Mucosa of gallbladder (tissue), 1 donor: ENCODE measurements at regions not wholly inside any gene's neighbourhood (a gene's known extent, or its start where the extent isn't known, plus 50 kb on each side); places are given as distances from the start of the nearest gene placed in this dataset.

Source experiments
- DNase-seq: peaks from one replicate; pipeline ENCODE4 v3.0.0-alpha.2; 2020; ENCODE audit warnings: low spot score
- donor health status: DM: no; HTN: no; CAD: no.

DNA sequence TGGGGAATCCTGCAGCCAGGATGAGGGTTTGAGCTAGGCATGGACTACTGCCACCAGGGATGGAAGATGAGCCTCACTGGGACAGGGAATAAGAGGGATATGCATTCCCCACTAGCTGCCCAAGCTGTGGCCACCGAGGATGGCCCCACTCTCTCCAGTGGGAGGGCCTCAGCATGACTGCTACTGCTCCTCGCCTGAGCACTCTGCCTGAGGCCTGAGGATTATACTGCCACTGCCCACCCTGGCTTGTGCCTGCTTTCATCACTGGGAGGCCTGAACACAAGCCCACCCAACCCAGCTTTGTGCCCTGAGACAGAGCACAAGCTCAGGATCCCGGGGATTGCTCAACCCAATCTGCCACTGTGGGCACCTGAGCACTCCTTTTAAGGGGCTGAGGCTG is 425.6 kb downstream of the RASEF start:
- no peak for DNase-seq

DNA sequence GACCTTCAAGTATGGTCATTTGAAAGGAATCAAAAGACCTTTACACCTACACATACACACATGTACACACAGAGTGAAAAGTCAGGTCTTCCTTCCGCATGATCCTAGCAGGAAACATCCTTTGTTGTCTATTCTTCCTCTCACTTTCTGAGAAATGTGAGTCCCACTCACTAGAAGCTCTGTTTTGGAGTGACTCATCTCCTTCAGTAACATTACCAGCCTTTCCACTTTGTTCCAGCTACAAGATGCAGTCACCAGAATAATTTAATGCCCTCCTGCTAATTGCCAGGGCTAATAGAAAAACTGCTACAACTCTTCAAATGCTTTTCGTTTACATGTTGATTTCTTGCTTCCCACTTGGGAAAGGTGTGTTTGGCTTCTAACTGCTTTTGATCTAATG is 417.3 kb downstream of the RASEF start:
- DNase-seq = no peak

DNA sequence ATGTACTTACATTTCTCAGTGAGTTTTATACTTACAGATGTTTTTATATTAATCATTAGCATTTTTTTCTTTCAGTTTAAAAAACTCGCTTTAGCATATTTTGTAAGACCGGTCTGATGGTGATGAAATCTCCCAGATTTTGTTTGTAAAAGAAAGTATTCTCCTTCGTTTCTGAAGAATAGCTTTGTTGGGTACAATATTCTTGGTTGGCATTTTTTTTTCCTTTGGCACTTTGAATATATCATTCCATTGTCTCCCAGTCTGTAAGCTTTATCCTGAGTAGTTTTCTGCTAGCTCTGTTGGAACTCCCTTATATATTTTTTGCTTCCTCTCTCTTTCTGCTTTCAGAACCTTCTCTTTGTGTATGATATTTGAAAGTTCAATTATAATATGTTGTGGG is 412.6 kb downstream of the RASEF start:
- DNase-seq = no peak

DNA sequence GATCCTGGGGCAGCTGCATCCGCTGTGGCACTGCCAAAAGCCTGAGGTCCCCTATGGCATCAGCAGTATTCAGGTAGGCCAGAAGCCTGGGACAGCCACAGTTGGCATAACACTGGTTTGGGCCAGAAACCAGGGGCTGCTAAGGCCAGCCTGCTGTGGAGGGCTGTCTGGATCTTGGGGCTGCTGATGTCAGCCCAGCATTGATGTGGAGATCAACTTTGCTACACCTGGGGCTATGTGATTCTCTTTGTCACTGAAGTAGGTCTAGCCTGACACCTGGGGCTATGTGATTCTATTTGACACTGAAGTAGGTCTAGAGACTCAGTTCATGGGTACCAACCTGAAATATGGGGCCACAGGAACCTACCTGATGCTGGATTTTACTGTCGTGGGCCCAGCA is 411.5 kb downstream of the RASEF start:
- no peak for DNase-seq

DNA sequence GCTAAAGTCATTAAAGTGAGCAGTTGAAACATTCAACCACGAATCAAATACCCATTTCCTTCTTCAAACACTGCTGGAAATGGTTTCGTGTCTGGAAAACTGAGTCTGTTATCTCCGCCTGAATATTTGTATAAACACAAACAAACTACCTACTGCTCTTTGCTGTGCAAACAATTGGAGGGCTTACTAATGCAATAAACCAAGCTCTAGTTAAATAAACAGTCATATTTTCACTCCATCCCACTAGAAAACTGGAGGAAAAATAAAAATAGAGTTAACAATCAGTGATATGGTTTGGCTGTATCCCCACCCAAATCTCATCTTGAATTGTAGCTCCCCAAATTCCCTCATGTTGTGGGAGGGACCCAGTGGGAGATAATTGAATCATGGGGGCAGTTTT is 397.6 kb downstream of the RASEF start:
- no peak for DNase-seq

DNA sequence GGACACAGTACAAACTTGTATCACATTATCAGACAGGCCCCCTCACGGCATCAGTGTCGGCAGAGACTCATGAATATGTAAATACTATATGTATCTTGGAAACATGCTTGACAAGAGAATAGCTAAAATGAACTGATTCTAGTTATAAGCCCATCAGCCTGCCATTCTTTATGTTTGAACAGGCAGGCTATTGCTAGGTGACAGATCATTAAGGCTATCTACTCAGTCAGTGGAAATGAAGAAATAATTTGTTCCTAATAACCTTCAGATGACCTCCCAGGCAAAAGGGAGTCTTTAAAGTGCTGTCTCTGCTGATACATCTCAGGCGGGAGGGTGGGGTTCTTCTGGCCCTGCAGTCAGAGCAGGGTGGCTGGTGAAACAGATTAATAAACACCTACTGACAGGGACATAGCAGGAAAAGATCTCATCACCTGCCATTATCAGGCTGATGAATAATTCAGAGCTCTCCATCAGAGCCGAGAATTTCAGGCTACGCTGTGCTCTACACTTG is 394.2 kb downstream of the RASEF start:
- no peak for DNase-seq

DNA sequence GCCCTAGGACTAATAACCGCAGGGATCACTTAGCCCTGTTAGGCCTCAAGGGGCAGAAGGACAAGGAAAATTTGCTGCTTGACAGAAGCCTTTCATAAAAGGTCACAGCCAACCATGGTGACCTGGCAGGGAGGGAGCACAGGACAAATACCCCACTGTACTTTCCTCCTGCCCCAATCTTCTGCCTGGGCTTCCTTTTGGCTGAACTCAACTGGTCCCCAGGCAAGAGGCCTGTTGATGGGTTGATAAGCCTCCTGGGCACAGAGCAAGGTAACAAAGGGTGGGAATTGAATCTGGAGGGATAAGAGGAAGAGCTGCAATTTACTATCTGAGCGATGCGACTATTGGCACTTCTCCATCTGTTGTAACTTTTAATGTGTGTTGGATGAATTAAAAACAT is 392.9 kb downstream of the RASEF start:
- no peak for DNase-seq

DNA sequence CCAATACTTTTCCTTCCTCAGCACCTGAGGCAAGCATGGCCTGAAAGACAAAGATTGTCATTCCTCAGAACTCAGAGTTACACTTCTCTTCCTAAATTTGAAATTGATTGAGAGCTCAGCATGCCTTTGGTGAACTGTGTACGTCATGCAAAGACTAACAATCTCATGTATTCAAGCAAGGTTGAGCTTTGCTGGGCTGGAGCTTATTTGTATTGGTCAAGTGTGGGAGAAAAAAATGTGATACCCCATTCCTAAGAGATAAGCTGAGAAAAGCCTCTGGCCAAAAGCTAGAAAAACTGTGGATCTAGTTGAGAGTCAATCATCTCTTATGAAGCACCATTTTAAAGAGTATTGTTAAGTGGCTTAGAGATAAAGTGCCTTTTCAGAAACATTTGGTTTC is 392.2 kb downstream of the RASEF start:
- DNase-seq = no peak

DNA sequence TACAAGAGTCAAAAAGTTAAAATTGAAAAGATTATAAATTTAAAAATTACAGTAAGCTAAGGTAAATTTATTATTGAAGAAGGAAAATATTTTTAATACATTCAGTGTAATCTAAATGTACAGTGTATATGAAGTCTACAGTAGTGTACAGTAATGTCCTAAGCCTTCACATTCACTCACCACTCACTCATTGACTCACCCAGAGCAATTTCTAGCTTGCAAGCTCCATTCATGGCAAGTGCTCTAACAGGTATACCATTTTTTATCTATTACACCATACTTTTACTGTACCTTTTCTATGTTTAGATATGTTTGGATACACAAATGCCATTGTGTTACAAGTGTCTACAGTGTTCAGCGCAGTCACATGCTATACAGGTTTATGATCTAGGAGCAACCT is 389.7 kb downstream of the RASEF start:
- no peak for DNase-seq

DNA sequence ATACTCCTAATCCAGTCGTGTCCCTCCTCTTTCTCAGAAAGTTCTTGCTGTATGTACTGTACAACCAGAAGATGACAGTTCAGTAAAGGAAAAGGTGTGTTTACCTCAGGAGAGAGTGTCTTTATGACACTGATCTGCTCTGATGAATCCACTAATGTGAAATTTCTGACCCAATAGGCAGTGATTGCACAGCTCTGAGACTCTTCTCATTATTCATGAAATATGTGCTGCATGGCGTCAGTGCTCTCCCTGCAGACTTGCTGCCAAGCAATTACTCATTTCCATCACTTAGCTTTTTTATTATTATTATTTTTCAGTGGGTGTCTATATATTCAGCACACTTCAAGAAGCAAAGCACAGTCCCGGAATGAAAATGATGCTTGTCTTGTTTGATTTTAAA is 389.0 kb downstream of the RASEF start:
- no peak for DNase-seq

DNA sequence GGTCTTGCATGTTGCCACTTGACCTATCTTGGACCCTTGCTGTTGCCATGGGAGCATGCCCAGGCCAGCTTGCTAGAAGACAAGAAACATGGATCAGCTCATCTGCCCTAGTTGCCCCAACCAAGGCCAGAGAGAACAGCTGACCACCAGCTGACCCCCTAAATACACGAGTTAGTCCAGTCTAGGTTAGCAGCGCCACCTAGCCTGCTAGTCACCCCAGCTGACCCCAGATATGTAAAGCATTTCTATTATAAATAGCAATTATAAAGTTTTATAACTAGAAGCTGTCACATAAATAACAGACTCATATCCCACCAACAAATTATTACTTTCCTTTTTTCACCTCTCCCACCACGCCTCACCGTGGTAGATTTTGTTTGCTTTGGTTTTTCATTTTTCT is 387.8 kb downstream of the RASEF start:
- DNase-seq = no peak

DNA sequence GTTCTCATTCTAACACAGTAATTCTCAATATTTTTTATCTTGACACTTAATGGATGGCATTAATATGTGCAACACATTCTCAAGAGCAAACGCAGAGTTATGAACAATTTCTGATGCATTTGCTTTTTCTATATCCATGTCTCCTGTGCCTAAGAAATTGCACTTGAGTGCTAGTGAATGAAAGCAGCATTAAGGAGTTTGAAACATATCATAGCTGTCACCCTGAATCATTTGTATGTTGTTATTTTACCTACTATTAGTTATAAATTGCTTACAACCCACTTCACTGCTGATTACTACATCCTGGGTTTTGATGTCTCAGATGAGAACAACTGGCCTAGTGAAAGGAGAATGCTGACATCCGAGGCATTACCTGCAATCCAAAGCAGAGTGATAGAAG is 387.3 kb downstream of the RASEF start:
- no peak for DNase-seq

DNA sequence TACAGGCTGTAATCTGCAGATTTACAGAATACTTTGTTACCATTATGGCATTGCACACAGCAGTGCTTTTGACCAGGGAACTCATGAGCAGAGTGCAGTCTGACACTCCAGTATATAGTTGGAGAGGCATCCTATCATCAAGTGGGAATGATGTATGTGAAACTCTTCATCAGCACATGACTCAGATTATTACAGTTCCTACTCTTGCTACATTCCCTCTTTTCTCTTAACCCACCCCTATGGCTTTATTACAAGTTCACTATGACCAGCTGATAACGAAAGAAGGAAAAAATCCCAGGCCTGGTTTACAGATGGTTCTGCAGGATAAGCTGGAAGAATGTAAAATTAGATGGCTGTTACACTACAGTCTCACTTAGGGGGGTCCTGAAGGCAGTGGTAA is 385.9 kb downstream of the RASEF start:
- DNase-seq = no peak

DNA sequence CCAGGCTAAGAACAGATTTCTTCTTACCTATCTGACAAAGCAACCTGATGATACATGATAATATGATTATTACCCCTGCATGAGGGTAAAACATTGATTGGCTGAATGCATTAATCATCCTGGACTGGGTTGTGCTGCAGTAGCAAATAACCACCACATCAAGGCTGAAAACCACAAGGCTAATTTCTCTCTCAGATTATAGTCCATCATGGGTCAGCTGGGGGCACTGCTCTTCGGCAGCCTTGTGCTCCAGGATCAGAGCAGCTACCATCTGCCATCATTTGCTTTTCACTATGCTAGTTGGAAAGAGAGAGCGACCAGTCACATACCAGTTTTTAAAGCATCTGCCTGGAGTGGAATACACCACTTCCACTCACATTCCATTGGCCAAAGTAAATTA is 383.5 kb downstream of the RASEF start:
- no peak for DNase-seq

DNA sequence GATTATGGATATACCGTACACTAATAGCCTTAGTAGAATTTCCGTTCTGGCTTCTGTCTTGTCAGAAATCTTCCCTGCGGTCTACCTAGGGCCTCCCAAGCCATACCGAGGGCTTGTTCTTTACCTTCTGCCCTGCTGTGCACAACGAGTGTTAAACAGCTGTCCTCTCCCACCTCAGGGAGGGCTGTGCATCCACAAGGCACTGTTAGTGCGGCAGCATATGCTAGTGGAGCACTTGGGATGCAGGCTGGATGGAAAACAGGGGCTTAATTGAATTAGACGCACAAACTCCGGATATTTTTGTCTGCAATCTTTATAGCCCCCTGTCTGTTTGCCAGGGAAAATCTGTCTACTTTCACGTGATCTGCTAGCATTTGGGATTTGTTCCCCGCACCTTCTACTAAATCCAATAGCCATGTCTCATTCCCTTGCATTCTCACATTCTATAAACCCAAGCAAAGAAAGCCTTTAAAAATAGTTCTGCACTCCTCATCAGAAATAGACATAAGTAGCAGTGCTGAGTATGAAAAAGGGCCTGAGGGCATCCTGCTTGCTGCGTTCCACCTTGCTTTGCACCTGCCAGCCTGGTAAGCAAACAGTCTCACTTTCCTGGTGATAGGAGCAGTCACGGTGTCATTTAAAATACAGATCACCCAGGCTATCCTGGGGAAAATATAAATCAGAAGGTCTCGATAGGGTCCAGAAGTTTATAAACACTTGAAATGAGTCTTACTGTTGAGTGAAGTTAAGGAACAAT is 382.6 kb downstream of the RASEF start:
- DNase-seq = no peak

DNA sequence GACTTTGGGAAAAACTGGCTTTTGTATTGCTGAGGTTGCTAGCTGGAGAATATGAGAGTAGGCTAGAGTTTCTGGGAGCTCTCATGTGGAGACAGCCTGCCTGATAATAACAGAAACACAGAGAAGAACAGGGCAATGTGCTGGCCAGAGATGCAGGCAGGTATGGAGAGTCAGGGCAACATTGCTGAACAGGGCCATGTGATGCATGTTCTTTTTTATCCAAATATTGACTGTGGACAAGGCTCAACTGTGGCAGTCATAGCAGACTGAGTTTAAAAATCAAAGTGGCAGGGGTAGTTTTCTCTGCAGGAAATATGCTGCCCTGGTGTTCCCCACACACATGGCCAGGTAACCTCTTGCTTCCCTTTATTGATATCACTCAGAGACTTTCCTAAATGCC is 381.1 kb downstream of the RASEF start:
- DNase-seq = no peak

DNA sequence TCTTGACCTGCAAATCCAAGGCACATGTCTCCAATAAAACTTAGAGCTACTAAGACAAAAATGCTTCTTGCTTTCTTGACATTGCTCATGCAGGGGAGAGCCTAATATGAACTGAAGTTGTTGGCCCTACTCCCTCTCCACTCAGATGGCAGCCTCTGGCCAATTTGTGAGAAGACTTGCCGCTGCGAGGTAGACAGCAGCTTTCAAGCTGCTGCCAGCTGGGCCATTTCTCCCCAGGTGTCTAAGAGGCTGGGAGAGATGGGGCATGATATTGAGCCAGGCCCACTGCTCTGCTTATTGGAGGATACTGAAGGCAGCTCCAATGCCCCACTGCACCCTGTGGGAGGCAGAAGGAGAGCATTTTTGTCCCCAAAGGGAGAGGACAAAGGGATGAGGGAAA is 380.5 kb downstream of the RASEF start:
- DNase-seq = no peak

DNA sequence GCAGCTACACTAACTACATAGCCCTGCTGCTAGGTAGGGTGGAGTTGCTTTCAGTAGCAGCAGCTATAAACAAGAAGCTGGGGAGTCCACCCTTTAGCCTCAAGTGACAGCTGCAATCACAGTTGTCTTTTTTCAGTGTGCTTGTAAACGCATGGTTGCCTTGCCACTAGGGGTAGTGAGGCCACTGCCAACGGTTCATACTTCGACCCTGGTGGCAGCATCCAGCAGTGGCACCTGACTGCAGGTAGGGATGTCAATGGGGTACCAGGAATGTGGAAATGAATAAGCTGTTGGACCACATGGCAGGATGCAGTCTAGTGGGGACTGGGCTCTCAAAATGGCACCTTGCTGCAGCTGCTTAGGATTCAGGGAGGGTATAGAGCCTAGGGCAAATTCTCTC is 367.2 kb downstream of the RASEF start:
- no peak for DNase-seq

DNA sequence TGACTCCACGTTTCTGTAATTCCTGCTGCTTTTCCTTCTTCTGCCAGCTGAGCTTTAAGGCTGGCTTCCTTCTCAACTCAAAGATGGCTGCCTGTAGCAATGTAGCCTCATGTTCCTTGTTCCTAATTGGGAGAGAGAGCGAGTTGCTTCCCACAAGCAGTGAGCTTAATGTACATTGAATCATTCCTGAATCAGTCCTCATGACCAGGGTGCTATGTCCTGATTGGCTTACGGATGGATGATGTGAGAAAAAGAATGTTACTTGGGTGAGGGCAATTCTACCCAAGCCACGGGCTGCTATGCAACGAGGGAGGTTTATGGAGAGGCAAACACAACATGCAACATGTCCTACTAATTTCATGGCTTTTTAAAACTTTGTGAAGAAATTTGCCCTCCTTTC is 356.2 kb downstream of the RASEF start:
- no peak for DNase-seq

DNA sequence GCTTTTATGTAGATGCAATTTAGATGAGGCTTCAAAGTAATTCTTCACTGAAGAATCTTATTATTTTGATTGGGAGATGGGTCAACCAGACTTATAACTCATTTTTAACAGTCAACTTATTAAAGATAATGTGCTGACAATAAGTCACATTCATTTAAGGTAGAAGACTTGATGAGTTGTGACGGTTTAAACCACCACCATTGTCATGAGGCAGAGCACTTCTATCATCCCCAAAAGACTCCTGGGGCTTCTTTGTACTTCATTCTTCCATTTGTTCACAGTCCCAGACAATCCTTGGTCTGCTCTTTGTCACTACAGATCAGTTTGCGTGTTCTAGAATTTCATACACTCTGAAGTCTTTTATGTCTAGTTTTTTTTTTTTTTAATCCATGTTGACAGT is 346.1 kb downstream of the RASEF start:
- no peak for DNase-seq

DNA sequence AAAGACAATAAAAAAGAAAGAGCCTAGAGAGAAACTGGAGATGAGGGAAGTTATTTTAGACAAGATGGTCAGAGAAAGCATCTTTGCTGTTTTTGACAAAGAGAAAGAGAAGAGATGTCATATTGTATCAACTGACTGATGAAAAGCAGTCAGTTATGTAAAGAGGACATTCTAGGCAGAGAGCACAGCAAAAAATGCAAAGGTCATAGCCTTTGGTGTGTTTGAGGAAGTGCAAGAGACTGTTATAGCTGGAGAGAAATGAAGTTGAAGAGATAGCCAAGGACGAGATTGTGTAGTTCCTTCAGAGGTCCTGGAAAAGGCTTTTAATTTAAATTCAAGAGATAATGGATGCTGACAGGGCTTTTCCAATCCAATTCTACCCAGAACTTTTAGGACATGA is 342.4 kb downstream of the RASEF start:
- DNase-seq = no peak

DNA sequence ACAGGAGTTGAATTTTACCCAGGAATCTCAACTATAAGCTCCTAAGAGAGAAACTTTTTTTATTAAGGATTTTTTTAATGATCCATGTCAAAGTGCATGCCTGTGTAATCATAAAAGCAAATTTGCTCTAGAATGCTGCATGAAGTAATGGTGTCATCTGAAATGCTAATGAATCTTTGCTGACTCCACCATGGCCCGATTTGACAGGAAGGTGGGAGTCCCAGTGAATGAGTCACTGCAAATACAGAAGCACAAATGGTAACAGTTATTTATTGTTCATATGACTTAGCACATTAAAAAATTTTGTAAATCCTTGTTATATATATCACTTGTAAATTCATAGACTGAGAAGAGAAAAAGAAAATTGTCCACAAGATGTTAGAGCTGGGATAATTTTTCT is 341.3 kb downstream of the RASEF start:
- DNase-seq = no peak

DNA sequence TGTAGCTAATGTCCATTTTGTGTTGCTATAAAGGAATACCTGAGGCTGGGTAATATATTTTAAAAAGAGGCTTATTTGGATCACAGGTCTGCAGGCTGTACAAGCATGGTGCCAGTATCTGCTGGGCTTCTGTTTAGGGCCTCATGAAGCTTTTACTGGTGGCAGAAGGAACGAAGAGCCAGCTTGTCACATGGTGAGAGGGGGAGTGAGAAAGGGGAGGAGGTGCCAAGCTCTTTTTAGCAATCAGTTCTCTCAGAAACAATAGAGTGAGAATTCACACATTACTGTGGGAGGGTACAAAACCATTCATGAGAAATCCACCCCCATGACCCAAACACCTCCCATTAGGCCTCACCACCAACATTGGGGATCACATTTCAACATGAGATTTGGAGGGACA is 340.9 kb downstream of the RASEF start:
- DNase-seq = no peak

DNA sequence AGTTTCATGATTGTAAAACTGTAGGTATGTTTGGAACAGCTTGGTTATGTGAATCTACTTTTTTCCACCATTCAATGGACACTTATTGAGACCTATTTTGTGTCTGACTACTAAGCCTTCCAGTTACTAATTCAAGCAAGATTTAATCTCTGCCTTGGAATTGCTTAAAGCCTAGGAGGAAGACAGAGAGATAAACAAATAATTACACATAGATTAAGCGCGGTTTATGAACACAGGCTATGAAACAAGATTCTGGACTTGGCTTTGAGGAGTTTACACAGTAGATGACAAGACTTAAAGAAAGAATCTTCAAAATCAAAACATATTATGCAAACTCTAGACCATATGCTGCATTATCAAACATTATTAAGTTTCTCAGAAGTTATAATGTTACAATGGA is 340.4 kb downstream of the RASEF start:
- DNase-seq = no peak
